Heart left ventricle (tissue), 16 donors: ENCODE measurements at regions not wholly inside any gene's neighbourhood (a gene's known extent, or its start where the extent isn't known, plus 50 kb on each side); places are given as distances from the start of the nearest gene placed in this dataset.
A peak's percentile ranks its signal among the peaks of the same experiment; 100 is the strongest.

Experiments
- ATAC-seq, 4 donors: fragments of 200-7000 bp; cut with Tn5 transposase; one replicate each; pipeline ENCODE4 v1.9.1; 2020 to 2022; ENCODE audit warnings: moderate library complexity in 4 of 4, mild to moderate bottlenecking in 3 of 4, moderate number of reproducible peaks in 1 of 4
- DNase-seq, 5 donors: peaks; one replicate each; pipeline ENCODE4 v3.0.0-alpha.2; 2020
- H3K27ac ChIP-seq, 12 donors: fragments of 200-600 bp; sonication (generic) in 4 of 12; one replicate each; pipeline versions ENCODE4 v1.5.0 to v1.8.0; 2016 to 2022; ENCODE audit warnings: mild to moderate bottlenecking in 2 of 12
- H3K27me3 ChIP-seq, 9 donors: fragments of 200-600 bp; sonication (generic) in 2 of 9; one replicate each; pipeline versions ENCODE4 v1.5.1 to v1.8.0; 2016 to 2022; ENCODE audit warnings: mild to moderate bottlenecking in 3 of 9
- H3K36me3 ChIP-seq, 9 donors: fragments of 200-600 bp; sonication (generic) in 2 of 9; one replicate each; pipeline versions ENCODE4 v1.5.0 to v1.8.0; 2018 to 2022; ENCODE audit warnings: mild to moderate bottlenecking in 2 of 9
- H3K4me1 ChIP-seq, 12 donors: fragments of 200-600 bp; sonication (generic) in 4 of 12; one replicate each; pipeline versions ENCODE4 v1.5.0 to v1.8.0; 2016 to 2022; ENCODE audit warnings: mild to moderate bottlenecking in 3 of 12
- H3K4me3 ChIP-seq, 12 donors: fragments of 200-600 bp; sonication (generic) in 4 of 12; one replicate each; pipeline versions ENCODE4 v1.5.0 to v1.8.0; 2017 to 2022; ENCODE audit warnings: mild to moderate bottlenecking in 9 of 12, moderate library complexity in 4 of 12
- H3K9me3 ChIP-seq, 12 donors: fragments of 200-600 bp; sonication (generic) in 4 of 12; one replicate each; pipeline versions ENCODE4 v1.5.0 to v1.8.0; 2016 to 2022; ENCODE audit warnings: mild to moderate bottlenecking in 1 of 12
- POLR2A ChIP-seq, 2 donors: fragments of 450-650 bp; IDR thresholded peaks; one replicate each; pipeline ENCODE4 v1.6.1; 2017; ENCODE audit warnings: antibody characterized with exemption in 2 of 2, mild to moderate bottlenecking in 2 of 2, moderate library complexity in 2 of 2
- WGBS, 4 donors: extraction: QIAGEN DNeasy Blood & Tissue Kit in 2 of 4; methylation state at CpG; one replicate each; pipeline versions ENCODE4 v1.1.5 to v1.1.7; 2013 to 2018; 5-methylcytosine and 5-hydroxymethylcytosine counted together
- intact Hi-C, 10 donors: fragments of 100-400 bp; cut with DNase I; formaldehyde crosslinking; loops; one replicate each; pipeline versions ENCODE4 v1.11.1 to v1.14.2; 2022
- TF ChIP-seq, protein P1 (sequence below), 12 donors: fragments of 200-600 bp; sonication (generic) in 4 of 12; IDR thresholded peaks; one replicate each; pipeline versions ENCODE4 v1.5.0 to v1.8.0; 2018 to 2022; ENCODE audit warnings: antibody characterized with exemption in 12 of 12, mild to moderate bottlenecking in 5 of 12
- donor health status: ischemic (EF 13 %, LVEDD 7.1; RV severe dilation, severe dysfunction).
- donor health status: healthy with polysubstance abuse.
- donor health status: DM: no; HTN: yes; CAD: no.
- donor health status: DM: no; HTN: no; CAD: no.
- donor health status: ischemic (EF 25% LVEDD 6.9; RV normal size, moderate dysfunction).
- donor health status: ischemic (EF 25% LVEDD 5.7; RV mildly dilated, moderate dysfunction).
- donor health status: healthy.
- donor health status: DM: yes; HTN: yes; CAD: no.
- donor health status: ischemic (EF 35%, LVEDD 5.7; RV mildly dilated, moderate dysfunction).
- donor health status: nonischemic (EF 11% LVEDD 7.7; RV severe dilation, severe dysfunction).
- donor health status: DM: yes; HTN: yes; CAD: no.
- donor health status: PGD.
- donor health status: ischemic (EF 29% LVEDD 5.4; RV normal size, mild dysfunction).
- donor health status: nonischemic (EF 23%, LVEDD 6.1; RV moderate dilation, normal function).

GRCh38 chr16:14321542-14321941 is 250.4 kb downstream of the MRTFB start:
- Histone ChIP-seq H3K36me3 (no peaks in the 10 kb centered on the region), H3K27ac (peak overlapping the region in 8 of 12 donors; percentile 13 to 71 (median 43)), H3K27me3 (no peaks in the 10 kb centered on the region), H3K9me3 (no peaks in the 10 kb centered on the region), H3K4me3 (no peak overlapping the region), H3K4me1 (peaks cover 0 to 36% (median 13%) of the 10 kb centered on the region in 12 donors)
- 43 to 61% (median 51%) methylated on average over 3 to 6 of the region's 6 CpGs for WGBS, 4 donors
- no peak for TF ChIP-seq POLR2A (IDR thresholded peaks at IDR 0.05)
- TF ChIP-seq, protein P1, sequence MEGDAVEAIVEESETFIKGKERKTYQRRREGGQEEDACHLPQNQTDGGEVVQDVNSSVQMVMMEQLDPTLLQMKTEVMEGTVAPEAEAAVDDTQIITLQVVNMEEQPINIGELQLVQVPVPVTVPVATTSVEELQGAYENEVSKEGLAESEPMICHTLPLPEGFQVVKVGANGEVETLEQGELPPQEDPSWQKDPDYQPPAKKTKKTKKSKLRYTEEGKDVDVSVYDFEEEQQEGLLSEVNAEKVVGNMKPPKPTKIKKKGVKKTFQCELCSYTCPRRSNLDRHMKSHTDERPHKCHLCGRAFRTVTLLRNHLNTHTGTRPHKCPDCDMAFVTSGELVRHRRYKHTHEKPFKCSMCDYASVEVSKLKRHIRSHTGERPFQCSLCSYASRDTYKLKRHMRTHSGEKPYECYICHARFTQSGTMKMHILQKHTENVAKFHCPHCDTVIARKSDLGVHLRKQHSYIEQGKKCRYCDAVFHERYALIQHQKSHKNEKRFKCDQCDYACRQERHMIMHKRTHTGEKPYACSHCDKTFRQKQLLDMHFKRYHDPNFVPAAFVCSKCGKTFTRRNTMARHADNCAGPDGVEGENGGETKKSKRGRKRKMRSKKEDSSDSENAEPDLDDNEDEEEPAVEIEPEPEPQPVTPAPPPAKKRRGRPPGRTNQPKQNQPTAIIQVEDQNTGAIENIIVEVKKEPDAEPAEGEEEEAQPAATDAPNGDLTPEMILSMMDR (IDR thresholded peaks at IDR 0.05): no peak
- ATAC-seq: peak; percentile 90 to 95 (median 92)
- DNase-seq: peak in 4 of 5 donors; percentile 76 to 90 (median 84)
- intact Hi-C loops: no loop called here

- 65 to 88% (median 79%) methylated on average over 4 of the region's 4 CpGs for WGBS, 4 donors
- no peak for DNase-seq
- Histone ChIP-seq H3K9me3 (no peaks in the 10 kb centered on the region), H3K27me3 (no peaks in the 10 kb centered on the region), H3K4me1 (peaks cover 0 to 25% (median 8%) of the 10 kb centered on the region in 12 donors), H3K27ac (peak overlapping the region in 4 of 12 donors; percentile 25 to 71 (median 48)), H3K36me3 (no peaks in the 10 kb centered on the region), H3K4me3 (no peak overlapping the region)
- ATAC-seq: peak; percentile 42 to 54 (median 51)
- intact Hi-C loops: no loop called here
- no peak for TF ChIP-seq POLR2A (IDR thresholded peaks at IDR 0.05)
- TF ChIP-seq, protein P1 (IDR thresholded peaks at IDR 0.05): no peak
Observed at GRCh38 chr16:14320406-14320805, 249.3 kb downstream of the MRTFB start.
